ENCODE measurements at regions not wholly inside any gene's neighbourhood (a gene's known extent, or its start where the extent isn't known, plus 50 kb on each side); places are given as distances from the start of the nearest gene placed in this dataset.

DNA sequence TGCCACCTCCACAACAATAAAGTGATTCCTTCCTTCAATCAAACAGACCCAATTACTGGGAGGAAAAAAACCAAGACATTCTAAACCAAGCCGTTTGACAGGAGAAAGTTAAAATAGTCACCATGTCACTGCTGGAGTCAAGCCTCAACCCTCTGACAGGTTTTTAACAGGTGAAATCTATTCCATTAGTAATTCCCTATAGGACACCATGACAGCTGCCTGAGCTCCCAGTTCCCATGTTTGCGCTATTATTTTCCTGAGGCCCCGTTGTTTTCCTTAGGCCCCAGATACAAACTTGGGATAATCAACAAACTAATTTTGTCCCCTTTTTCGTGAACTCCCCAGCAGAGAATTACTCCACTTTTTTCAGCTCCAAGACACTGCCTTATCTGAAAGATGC, 113.9 kb downstream of the ARL5B start:
- no peaks in the 10 kb centered on the region for H3K36me3 Mint-ChIP-seq (ENCODE audit: low read depth, unreplicated experiment)
- Histone ChIP-seq H3K36me3 (ENCODE audit: insufficient read depth, low read length) (no peaks in the 10 kb centered on the region), H3K79me2 (ENCODE audit: insufficient read depth, low read length) (no peaks in the 10 kb centered on the region), H3K4me2 (ENCODE audit: low read length) (no peak overlapping the region), H4K20me1 (ENCODE audit: insufficient read depth, low read length) (no peaks in the 10 kb centered on the region), H3K4me3 (ENCODE audit: insufficient read depth, low read depth, low read length) (no peak overlapping the region), H3K27ac (ENCODE audit: low read depth, low read length) (no peak overlapping the region), H3K9ac (ENCODE audit: low read length) (no peak overlapping the region), H2AFZ (ENCODE audit: low read depth, low read length) (no peak overlapping the region), H3K9me3 (ENCODE audit: insufficient read depth, low read depth, low read length) (no peaks in the 10 kb centered on the region), H3K4me1 (ENCODE audit: insufficient read depth, low read length) (no peaks in the 10 kb centered on the region), H3K27me3 (ENCODE audit: insufficient read depth, low read length) (no peaks in the 10 kb centered on the region)
- TF ChIP-seq, protein P1, sequence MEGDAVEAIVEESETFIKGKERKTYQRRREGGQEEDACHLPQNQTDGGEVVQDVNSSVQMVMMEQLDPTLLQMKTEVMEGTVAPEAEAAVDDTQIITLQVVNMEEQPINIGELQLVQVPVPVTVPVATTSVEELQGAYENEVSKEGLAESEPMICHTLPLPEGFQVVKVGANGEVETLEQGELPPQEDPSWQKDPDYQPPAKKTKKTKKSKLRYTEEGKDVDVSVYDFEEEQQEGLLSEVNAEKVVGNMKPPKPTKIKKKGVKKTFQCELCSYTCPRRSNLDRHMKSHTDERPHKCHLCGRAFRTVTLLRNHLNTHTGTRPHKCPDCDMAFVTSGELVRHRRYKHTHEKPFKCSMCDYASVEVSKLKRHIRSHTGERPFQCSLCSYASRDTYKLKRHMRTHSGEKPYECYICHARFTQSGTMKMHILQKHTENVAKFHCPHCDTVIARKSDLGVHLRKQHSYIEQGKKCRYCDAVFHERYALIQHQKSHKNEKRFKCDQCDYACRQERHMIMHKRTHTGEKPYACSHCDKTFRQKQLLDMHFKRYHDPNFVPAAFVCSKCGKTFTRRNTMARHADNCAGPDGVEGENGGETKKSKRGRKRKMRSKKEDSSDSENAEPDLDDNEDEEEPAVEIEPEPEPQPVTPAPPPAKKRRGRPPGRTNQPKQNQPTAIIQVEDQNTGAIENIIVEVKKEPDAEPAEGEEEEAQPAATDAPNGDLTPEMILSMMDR (IDR thresholded peaks at IDR 0.05; ENCODE audit: insufficient read depth, low read depth, low read length) = no peak
- no peak for TF ChIP-seq EZH2 (IDR thresholded peaks at IDR 0.05; ENCODE audit: insufficient read depth, low read length)
- FAIRE-seq = no peak
- no peak overlapping the region for H3K4me3 Mint-ChIP-seq (ENCODE audit: unreplicated experiment)
- H3K4me1 Mint-ChIP-seq (ENCODE audit: low read depth, unreplicated experiment) = no peaks in the 10 kb centered on the region
- DNase-seq (ENCODE audit: low read depth) = no peak
- H3K27me3 Mint-ChIP-seq (ENCODE audit: low read depth, unreplicated experiment) = no peaks in the 10 kb centered on the region
- H3K9me3 Mint-ChIP-seq (ENCODE audit: unreplicated experiment) = no peaks in the 10 kb centered on the region
- no peak overlapping the region for H3K27ac Mint-ChIP-seq (ENCODE audit: unreplicated experiment)

DNA sequence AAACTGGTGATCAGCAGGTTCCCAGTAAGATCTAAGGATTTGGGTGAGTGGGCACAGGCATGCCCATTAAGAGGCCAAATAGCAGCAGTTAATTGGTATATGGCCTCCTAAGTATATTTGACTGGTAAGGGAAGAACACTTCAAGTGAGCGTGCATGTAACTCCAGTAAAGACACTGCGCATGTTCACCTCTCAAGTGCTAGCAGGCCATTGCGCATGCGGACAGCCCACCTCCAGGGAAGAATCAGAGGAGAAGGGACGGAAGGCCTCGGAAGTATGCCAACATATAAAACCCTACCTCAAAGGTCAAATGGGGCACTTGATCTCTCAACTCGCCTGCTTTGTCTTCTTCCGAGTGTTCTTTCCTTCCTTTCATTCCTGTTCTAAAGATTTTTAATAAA, 118.0 kb downstream of the ARL5B start:
- H3K9me3 ChIP-seq (ENCODE audit: insufficient read depth, low read depth, low read length) = no peaks in the 10 kb centered on the region
- no peaks in the 10 kb centered on the region for H3K79me2 ChIP-seq (ENCODE audit: insufficient read depth, low read length)
- Mint-ChIP-seq H3K27ac (ENCODE audit: unreplicated experiment) (no peak overlapping the region), H3K4me1 (ENCODE audit: low read depth, unreplicated experiment) (no peaks in the 10 kb centered on the region), H3K9me3 (ENCODE audit: unreplicated experiment) (no peaks in the 10 kb centered on the region), H3K36me3 (ENCODE audit: low read depth, unreplicated experiment) (no peaks in the 10 kb centered on the region), H3K4me3 (ENCODE audit: unreplicated experiment) (no peak overlapping the region), H3K27me3 (ENCODE audit: low read depth, unreplicated experiment) (no peaks in the 10 kb centered on the region)
- no peak overlapping the region for H3K4me3 ChIP-seq (ENCODE audit: insufficient read depth, low read depth, low read length)
- no peaks in the 10 kb centered on the region for H3K4me1 ChIP-seq (ENCODE audit: insufficient read depth, low read length)
- no peak overlapping the region for H2AFZ ChIP-seq (ENCODE audit: low read depth, low read length)
- no peak overlapping the region for H3K27ac ChIP-seq (ENCODE audit: low read depth, low read length)
- TF ChIP-seq, protein P1 (IDR thresholded peaks at IDR 0.05; ENCODE audit: insufficient read depth, low read depth, low read length) = no peak
- TF ChIP-seq EZH2 (IDR thresholded peaks at IDR 0.05; ENCODE audit: insufficient read depth, low read length) = no peak
- no peak overlapping the region for H3K9ac ChIP-seq (ENCODE audit: low read length)
- no peaks in the 10 kb centered on the region for H4K20me1 ChIP-seq (ENCODE audit: insufficient read depth, low read length)
- DNase-seq (ENCODE audit: low read depth) = no peak
- no peak for FAIRE-seq
- no peaks in the 10 kb centered on the region for H3K36me3 ChIP-seq (ENCODE audit: insufficient read depth, low read length)
- H3K4me2 ChIP-seq (ENCODE audit: low read length) = no peak overlapping the region
- no peaks in the 10 kb centered on the region for H3K27me3 ChIP-seq (ENCODE audit: insufficient read depth, low read length)

DNA sequence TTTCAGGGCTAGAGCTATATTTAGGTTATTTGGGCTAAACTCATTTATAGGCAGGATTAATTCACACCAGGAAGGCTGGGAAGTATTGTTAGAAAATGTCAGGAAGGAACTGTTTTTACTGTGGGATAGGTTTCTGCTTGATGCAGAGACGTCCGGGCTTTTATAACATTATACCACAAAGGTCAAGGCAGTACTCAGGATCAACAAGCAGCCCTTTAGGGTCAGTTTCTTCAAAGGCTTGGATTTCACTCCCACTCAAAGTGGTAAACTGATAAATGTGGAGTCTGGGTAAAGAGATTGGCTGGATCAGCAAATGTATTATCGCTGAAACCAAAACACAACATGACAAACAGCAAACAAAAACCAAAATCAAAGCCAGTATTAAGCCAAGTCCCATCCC, 127.2 kb downstream of the ARL5B start:
- Histone ChIP-seq H3K9me3 (ENCODE audit: insufficient read depth, low read depth, low read length) (no peaks in the 10 kb centered on the region), H3K27ac (ENCODE audit: low read depth, low read length) (no peak overlapping the region), H2AFZ (ENCODE audit: low read depth, low read length) (no peak overlapping the region), H3K79me2 (ENCODE audit: insufficient read depth, low read length) (no peaks in the 10 kb centered on the region), H3K4me2 (ENCODE audit: low read length) (no peak overlapping the region), H3K36me3 (ENCODE audit: insufficient read depth, low read length) (no peaks in the 10 kb centered on the region), H4K20me1 (ENCODE audit: insufficient read depth, low read length) (no peaks in the 10 kb centered on the region), H3K27me3 (ENCODE audit: insufficient read depth, low read length) (no peaks in the 10 kb centered on the region), H3K9ac (ENCODE audit: low read length) (no peak overlapping the region), H3K4me3 (ENCODE audit: insufficient read depth, low read depth, low read length) (no peak overlapping the region), H3K4me1 (ENCODE audit: insufficient read depth, low read length) (no peaks in the 10 kb centered on the region)
- Mint-ChIP-seq H3K9me3 (ENCODE audit: unreplicated experiment) (peaks cover 7% of the 10 kb centered on the region), H3K4me3 (ENCODE audit: unreplicated experiment) (no peak overlapping the region), H3K27ac (ENCODE audit: unreplicated experiment) (no peak overlapping the region), H3K4me1 (ENCODE audit: low read depth, unreplicated experiment) (no peaks in the 10 kb centered on the region), H3K36me3 (ENCODE audit: low read depth, unreplicated experiment) (no peaks in the 10 kb centered on the region), H3K27me3 (ENCODE audit: low read depth, unreplicated experiment) (no peaks in the 10 kb centered on the region)
- DNase-seq (ENCODE audit: low read depth) (no peak), FAIRE-seq (no peak)
- TF ChIP-seq EZH2 (IDR thresholded peaks at IDR 0.05; ENCODE audit: insufficient read depth, low read length) = no peak
- TF ChIP-seq, protein P1 (IDR thresholded peaks at IDR 0.05; ENCODE audit: insufficient read depth, low read depth, low read length) = no peak
